H54 (cell line): ENCODE measurements at regions not wholly inside any gene's neighbourhood (a gene's known extent, or its start where the extent isn't known, plus 50 kb on each side); places are given as distances from the start of the nearest gene placed in this dataset.

Source experiments
- DNase-seq: peaks from one replicate; pipeline ENCODE4 v3.0.0; 2011; ENCODE audit warnings: low spot score, mixed read lengths; ENCODE audit not compliant: insufficient read length
- FAIRE-seq: peaks from 3 replicates; lab custom pipeline; 2011; peaks lifted over from hg19 to GRCh38; lab: Jason Lieb, UNC
- POLR2A ChIP-seq: IDR thresholded peaks from 2 replicates; pipeline ENCODE4 v1.6.1; 2011; ENCODE audit warnings: low read depth, mild to moderate bottlenecking, low read length

GRCh38 chr17:70658840-70659239 is 489.5 kb downstream of the KCNJ2 start:
- no peak for TF ChIP-seq POLR2A
- no peak for FAIRE-seq
- no peak for DNase-seq

- DNase-seq (no peak), FAIRE-seq (no peak)
- no peak for TF ChIP-seq POLR2A
These were observed 492.2 kb downstream of the KCNJ2 start for GRCh38 chr17:70661342-70662222.

- no peak for FAIRE-seq
- no peak for TF ChIP-seq POLR2A
- DNase-seq: no peak
These were observed 499.1 kb downstream of the KCNJ2 start for GRCh38 chr17:70668276-70668937.

- TF ChIP-seq POLR2A: no peak
- FAIRE-seq (no peak), DNase-seq (no peak)
These were observed 499.8 kb downstream of the KCNJ2 start for GRCh38 chr17:70668938-70669778.

GRCh38 chr17:70674061-70674460 is 504.7 kb downstream of the KCNJ2 start:
- DNase-seq (no peak), FAIRE-seq (no peak)
- TF ChIP-seq POLR2A: no peak

GRCh38 chr17:70675070-70675590 is 505.8 kb downstream of the KCNJ2 start:
- no peak for FAIRE-seq
- no peak for TF ChIP-seq POLR2A
- no peak for DNase-seq

GRCh38 chr17:70677783-70678647 is 508.7 kb downstream of the KCNJ2 start:
- TF ChIP-seq POLR2A: no peak
- no peak for FAIRE-seq
- no peak for DNase-seq

GRCh38 chr17:70678889-70679288 is 509.6 kb downstream of the KCNJ2 start:
- no peak for TF ChIP-seq POLR2A
- no peak for DNase-seq
- FAIRE-seq: no peak

- DNase-seq (no peak), FAIRE-seq (no peak)
- no peak for TF ChIP-seq POLR2A
These were observed 514.6 kb downstream of the KCNJ2 start for GRCh38 chr17:70683936-70684335.

- DNase-seq: no peak
- no peak for FAIRE-seq
- TF ChIP-seq POLR2A: no peak
These were observed 518.1 kb downstream of the KCNJ2 start for GRCh38 chr17:70687421-70687820.

GRCh38 chr17:70691150-70691549 is 521.8 kb downstream of the KCNJ2 start:
- TF ChIP-seq POLR2A: no peak
- FAIRE-seq (no peak), DNase-seq (no peak)

GRCh38 chr17:70699408-70699807 is 530.1 kb downstream of the KCNJ2 start:
- no peak for FAIRE-seq
- no peak for TF ChIP-seq POLR2A
- DNase-seq: no peak
